ENCODE measurements at regions not wholly inside any gene's neighbourhood (a gene's known extent, or its start where the extent isn't known, plus 50 kb on each side); places are given as distances from the start of the nearest gene placed in this dataset.

DNA sequence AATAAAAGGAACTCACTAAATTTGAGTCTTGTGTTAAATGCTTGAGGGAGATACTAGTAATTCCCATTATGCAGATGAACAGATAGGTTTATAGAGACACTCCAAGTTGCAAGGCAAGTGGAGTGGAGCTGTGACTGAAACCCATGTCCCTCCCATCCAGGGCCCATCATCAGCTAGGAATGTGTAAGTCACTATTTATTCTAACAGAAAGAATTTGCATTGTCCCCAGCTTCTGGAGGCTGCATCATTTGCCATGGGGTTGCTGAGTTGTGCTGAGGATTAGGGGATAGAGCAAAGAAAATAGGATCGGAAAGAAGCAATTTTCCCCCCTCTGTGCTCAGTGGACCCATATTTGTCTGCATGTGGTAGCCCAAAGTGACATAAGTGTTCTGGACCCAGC lies 197.4 kb upstream of the RGMA start:
- TF ChIP-seq, protein P1, sequence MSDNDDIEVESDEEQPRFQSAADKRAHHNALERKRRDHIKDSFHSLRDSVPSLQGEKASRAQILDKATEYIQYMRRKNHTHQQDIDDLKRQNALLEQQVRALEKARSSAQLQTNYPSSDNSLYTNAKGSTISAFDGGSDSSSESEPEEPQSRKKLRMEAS (IDR thresholded peaks at IDR 0.05; ENCODE audit: low read depth) = no peak
- TF ChIP-seq, protein P2, sequence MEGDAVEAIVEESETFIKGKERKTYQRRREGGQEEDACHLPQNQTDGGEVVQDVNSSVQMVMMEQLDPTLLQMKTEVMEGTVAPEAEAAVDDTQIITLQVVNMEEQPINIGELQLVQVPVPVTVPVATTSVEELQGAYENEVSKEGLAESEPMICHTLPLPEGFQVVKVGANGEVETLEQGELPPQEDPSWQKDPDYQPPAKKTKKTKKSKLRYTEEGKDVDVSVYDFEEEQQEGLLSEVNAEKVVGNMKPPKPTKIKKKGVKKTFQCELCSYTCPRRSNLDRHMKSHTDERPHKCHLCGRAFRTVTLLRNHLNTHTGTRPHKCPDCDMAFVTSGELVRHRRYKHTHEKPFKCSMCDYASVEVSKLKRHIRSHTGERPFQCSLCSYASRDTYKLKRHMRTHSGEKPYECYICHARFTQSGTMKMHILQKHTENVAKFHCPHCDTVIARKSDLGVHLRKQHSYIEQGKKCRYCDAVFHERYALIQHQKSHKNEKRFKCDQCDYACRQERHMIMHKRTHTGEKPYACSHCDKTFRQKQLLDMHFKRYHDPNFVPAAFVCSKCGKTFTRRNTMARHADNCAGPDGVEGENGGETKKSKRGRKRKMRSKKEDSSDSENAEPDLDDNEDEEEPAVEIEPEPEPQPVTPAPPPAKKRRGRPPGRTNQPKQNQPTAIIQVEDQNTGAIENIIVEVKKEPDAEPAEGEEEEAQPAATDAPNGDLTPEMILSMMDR (IDR thresholded peaks at IDR 0.05) = no peak
- TF ChIP-seq, protein P3, sequence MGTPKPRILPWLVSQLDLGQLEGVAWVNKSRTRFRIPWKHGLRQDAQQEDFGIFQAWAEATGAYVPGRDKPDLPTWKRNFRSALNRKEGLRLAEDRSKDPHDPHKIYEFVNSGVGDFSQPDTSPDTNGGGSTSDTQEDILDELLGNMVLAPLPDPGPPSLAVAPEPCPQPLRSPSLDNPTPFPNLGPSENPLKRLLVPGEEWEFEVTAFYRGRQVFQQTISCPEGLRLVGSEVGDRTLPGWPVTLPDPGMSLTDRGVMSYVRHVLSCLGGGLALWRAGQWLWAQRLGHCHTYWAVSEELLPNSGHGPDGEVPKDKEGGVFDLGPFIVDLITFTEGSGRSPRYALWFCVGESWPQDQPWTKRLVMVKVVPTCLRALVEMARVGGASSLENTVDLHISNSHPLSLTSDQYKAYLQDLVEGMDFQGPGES (IDR thresholded peaks at IDR 0.05; ENCODE audit: low read depth, low read length) = no peak
- TF ChIP-seq POLR2AphosphoS5 (IDR thresholded peaks at IDR 0.05; ENCODE audit: low read depth, low read length) (no peak), ELF1 (IDR thresholded peaks at IDR 0.05) (no peak), TCF12 (IDR thresholded peaks at IDR 0.05) (no peak), YY1 (IDR thresholded peaks at IDR 0.05; ENCODE audit: low read depth) (no peak), GATA2 (CRISPR knock-in tag; IDR thresholded peaks at IDR 0.05) (no peak), EP300 (IDR thresholded peaks at IDR 0.05; ENCODE audit: borderline replicate concordance in 1 of 2, low read depth in 1 of 2, low read length in 1 of 2) (no peak)

Measured in SK-N-SH (cell line).